ENCODE measurements at regions not wholly inside any gene's neighbourhood (a gene's known extent, or its start where the extent isn't known, plus 50 kb on each side); places are given as distances from the start of the nearest gene placed in this dataset.
"Not testable (repeated sequence)": the region's sequence is repeated elsewhere in the genome, so short reads cannot be mapped to it uniquely, and the experiment has no call there.

DNA sequence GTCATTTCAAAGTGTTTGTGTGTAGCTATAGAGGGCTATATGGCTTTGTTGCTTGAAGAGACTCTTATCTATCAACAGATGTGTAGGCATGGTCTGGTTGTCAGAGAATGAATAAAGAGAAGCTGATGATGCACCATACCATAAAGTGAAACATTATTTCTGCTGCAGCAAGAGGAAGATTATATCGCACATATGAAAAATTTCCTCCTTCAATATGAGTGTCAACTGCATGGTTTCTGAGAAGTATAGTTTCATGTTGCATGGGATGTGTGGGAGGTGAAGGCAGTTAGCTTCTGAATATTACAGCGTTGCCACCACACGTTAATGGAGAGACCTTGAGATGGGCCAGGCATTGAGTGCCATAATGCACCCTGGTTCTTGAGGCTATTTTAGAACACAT, 217.9 kb downstream of the SATB1 start:
- Mint-ChIP-seq H3K27me3 (peaks cover 31% of the 10 kb centered on the region), H3K27ac (ENCODE audit: low read depth) (no peak overlapping the region), H3K4me1 (no peaks in the 10 kb centered on the region), H3K9me3 (peaks cover 5% of the 10 kb centered on the region), H3K36me3 (ENCODE audit: insufficient read depth) (no peaks in the 10 kb centered on the region), H3K4me3 (no peak overlapping the region)
- ATAC-seq (replicated peaks; ENCODE audit: extremely low read depth, poor library complexity, severe bottlenecking): no peak
- no peak for DNase-seq (ENCODE audit: low spot score in 2 of 2)

DNA sequence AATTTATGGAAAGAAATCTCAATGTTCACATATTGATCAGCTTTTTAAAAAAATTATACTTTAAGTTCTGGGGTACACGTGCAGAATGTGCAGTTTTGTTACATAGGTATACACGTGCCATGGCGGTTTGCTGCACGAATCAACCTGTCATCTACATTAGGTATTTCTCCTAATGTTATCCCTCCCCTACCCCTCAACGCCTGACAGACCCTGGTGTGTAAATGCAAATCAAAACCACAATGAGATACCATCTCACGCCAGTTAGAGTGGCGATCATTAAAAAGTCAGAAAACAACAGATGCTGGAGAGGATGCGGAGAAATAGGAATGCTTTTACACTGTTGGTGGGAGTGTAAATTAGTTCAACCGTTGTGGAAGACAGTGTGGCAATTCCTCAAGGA, 219.4 kb downstream of the SATB1 start:
- H3K9me3 Mint-ChIP-seq; DNase-seq (ENCODE audit: low spot score in 2 of 2); H3K27ac Mint-ChIP-seq (ENCODE audit: low read depth); H3K4me1 Mint-ChIP-seq; H3K36me3 Mint-ChIP-seq (ENCODE audit: insufficient read depth); H3K4me3 Mint-ChIP-seq; ATAC-seq (replicated peaks; ENCODE audit: extremely low read depth, poor library complexity, severe bottlenecking): not testable (repeated sequence)
- peaks cover 33% of the 10 kb centered on the region for H3K27me3 Mint-ChIP-seq

DNA sequence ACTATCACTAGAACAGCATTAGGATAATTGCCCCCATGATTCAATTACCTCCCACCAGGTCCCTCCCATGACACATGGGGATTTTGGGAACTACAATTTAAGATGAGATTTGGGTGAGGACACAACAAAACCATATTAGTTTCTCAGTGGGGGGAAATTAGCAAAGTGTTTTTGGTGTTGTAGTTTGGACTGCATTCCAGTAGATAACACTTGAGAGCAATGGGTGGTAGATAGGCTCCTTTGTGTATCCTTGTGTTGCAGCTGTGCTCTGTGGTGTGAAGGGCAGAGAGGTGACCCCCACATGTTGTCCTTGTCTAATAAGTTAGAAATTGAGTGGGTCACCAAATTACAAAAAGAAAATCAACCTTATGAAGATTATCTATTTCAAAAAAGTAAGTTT, 223.8 kb downstream of the SATB1 start:
- H3K4me1 Mint-ChIP-seq: no peaks in the 10 kb centered on the region
- no peak for DNase-seq (ENCODE audit: low spot score in 2 of 2)

DNA sequence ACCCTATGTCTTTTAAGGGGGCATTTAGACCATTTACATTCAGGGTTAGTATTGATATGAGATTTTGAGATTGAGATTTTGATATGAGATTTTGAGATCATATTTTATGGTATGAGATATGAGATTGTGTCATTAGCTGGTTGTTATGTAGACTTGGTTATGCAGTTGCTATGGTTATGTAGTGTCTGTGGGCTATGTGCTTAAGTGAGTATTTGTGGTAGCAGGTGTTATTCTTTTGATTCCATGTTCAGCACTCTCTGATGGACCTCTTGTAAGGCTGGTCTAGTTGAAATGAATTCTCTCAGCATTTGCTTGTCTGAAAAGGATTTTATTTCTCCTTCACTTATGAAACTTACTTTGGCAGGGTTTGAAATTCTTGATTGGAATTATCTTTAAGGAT, 225.4 kb downstream of the SATB1 start:
- Mint-ChIP-seq H3K4me1 (no peaks in the 10 kb centered on the region), H3K36me3 (ENCODE audit: insufficient read depth) (no peaks in the 10 kb centered on the region), H3K27ac (ENCODE audit: low read depth) (no peak overlapping the region), H3K4me3 (no peak overlapping the region), H3K9me3 (peaks cover 5% of the 10 kb centered on the region), H3K27me3 (peaks cover 48% of the 10 kb centered on the region)
- no peak for ATAC-seq (replicated peaks; ENCODE audit: extremely low read depth, poor library complexity, severe bottlenecking)
- no peak for DNase-seq (ENCODE audit: low spot score in 2 of 2)

More for the DNA sequence above, 223.8 kb downstream of the SATB1 start:
- H3K36me3 Mint-ChIP-seq (ENCODE audit: insufficient read depth): no peaks in the 10 kb centered on the region
- H3K4me3 Mint-ChIP-seq: no peak overlapping the region
- ATAC-seq (replicated peaks; ENCODE audit: extremely low read depth, poor library complexity, severe bottlenecking): no peak
- H3K27me3 Mint-ChIP-seq: peaks cover 52% of the 10 kb centered on the region
- no peaks in the 10 kb centered on the region for H3K9me3 Mint-ChIP-seq
- no peak overlapping the region for H3K27ac Mint-ChIP-seq (ENCODE audit: low read depth)

DNA sequence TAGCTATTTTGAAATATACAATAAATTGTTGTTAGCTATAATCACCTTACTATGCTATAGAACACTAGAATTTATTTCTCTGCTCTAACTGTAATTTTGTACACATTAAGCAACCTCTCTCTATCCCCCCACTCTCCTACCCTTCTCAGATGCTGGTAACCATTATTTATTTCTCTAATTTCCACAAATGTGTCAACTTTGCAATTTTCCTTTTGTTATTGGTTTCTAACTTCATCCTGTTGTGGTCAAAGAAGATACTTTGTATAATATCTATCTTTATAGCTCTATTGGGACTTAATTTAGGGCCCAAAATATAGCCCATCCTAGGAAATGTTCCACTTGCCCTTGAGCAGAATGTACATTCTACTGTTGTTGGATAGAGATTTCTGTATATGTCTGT, 229.3 kb downstream of the SATB1 start:
- H3K27me3 Mint-ChIP-seq: peaks cover 40% of the 10 kb centered on the region
- no peak overlapping the region for H3K4me3 Mint-ChIP-seq
- DNase-seq (ENCODE audit: low spot score in 2 of 2) (no peak), ATAC-seq (replicated peaks; ENCODE audit: extremely low read depth, poor library complexity, severe bottlenecking) (no peak)
- no peaks in the 10 kb centered on the region for H3K4me1 Mint-ChIP-seq
- peaks cover 5% of the 10 kb centered on the region for H3K9me3 Mint-ChIP-seq
- H3K36me3 Mint-ChIP-seq (ENCODE audit: insufficient read depth): no peaks in the 10 kb centered on the region
- H3K27ac Mint-ChIP-seq (ENCODE audit: low read depth): no peak overlapping the region

DNA sequence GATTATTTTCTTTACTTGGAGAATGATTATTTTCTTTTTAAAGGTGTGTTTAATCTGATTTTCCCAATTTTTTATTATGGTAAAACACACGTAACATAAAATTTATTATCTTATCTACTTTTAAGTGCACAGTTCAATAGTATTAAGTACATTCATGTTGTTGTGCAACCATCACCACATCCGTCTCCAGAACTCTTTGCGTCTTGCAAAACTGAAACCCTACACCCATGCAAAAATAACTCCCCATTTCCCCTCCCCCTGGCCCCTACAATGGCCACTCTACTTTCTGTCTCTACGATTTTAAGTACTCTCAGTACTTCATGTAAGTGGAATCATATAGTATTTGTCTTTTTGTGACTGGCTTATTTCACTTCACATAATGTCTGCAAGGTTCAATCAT, 230.7 kb downstream of the SATB1 start:
- Mint-ChIP-seq H3K36me3 (ENCODE audit: insufficient read depth) (no peaks in the 10 kb centered on the region), H3K4me3 (no peak overlapping the region), H3K27ac (ENCODE audit: low read depth) (no peak overlapping the region), H3K4me1 (no peaks in the 10 kb centered on the region), H3K9me3 (peaks cover 5% of the 10 kb centered on the region), H3K27me3 (peaks cover 51% of the 10 kb centered on the region)
- no peak for ATAC-seq (replicated peaks; ENCODE audit: extremely low read depth, poor library complexity, severe bottlenecking)
- DNase-seq (ENCODE audit: low spot score in 2 of 2): no peak

DNA sequence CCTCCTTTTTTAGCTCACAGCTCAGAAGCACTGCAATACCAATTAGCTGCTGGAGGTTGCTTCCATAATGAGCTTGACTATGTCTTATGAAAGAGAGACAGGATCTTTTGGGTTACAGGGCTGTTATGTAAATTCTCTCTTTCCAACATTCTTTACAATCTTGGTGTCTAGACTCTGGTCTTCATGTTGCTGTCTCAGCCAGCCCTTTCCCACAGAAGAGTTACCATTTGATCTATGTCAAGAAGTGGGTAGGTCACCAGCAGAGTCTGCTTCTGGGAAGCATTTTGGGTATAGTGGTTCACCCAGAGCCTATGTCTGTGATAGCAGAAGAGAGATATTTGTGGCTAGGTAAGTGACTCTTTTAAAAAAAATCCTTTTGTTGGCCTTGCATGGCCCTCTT, 234.5 kb downstream of the SATB1 start:
- Mint-ChIP-seq H3K4me1 (no peaks in the 10 kb centered on the region), H3K27me3 (peaks cover 28% of the 10 kb centered on the region), H3K4me3 (no peak overlapping the region), H3K36me3 (ENCODE audit: insufficient read depth) (no peaks in the 10 kb centered on the region), H3K27ac (ENCODE audit: low read depth) (no peak overlapping the region), H3K9me3 (peaks cover 5% of the 10 kb centered on the region)
- ATAC-seq (replicated peaks; ENCODE audit: extremely low read depth, poor library complexity, severe bottlenecking): no peak
- no peak for DNase-seq (ENCODE audit: low spot score in 2 of 2)

DNA sequence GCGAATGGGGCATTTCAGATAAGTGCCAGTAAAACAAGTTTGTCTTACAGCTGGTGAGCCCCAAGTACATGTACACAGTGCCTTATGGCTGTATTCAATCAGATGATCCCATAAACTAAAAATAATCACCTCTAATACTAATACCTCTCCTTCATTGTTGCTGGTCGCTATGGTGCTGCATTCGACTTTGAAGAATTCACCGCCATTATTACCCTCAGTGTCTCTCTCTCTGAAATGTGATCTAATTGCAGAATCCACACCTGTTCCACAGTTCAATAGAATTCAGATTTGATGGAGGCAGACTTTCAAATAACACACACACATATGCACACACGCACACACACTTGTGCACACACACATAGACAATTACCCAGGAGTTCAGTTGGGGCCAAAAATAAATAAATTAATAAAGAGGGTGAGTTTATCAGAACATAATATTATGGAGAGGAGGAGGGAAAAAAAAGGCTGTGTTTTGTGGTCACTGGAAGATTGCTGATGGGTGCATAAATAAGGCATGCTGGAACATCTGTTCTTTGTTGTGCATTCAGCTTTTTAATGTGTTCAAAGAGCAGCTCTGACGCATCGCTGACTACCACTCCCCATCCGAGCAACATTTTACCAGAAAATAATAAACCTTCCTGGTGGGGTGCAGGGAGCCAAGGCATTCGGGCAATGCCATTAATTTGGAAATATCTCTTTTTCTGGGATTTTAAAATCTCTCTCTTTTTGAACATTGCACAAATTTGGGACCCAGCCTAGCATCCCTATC, 235.7 kb downstream of the SATB1 start:
- no peak overlapping the region for H3K4me3 Mint-ChIP-seq
- H3K9me3 Mint-ChIP-seq: no peaks in the 10 kb centered on the region
- DNase-seq (ENCODE audit: low spot score in 2 of 2) (no peak), ATAC-seq (replicated peaks; ENCODE audit: extremely low read depth, poor library complexity, severe bottlenecking) (no peak)
- H3K36me3 Mint-ChIP-seq (ENCODE audit: insufficient read depth): peaks cover 1% of the 10 kb centered on the region
- no peaks in the 10 kb centered on the region for H3K4me1 Mint-ChIP-seq
- peaks cover 33% of the 10 kb centered on the region for H3K27me3 Mint-ChIP-seq
- H3K27ac Mint-ChIP-seq (ENCODE audit: low read depth): no peak overlapping the region

DNA sequence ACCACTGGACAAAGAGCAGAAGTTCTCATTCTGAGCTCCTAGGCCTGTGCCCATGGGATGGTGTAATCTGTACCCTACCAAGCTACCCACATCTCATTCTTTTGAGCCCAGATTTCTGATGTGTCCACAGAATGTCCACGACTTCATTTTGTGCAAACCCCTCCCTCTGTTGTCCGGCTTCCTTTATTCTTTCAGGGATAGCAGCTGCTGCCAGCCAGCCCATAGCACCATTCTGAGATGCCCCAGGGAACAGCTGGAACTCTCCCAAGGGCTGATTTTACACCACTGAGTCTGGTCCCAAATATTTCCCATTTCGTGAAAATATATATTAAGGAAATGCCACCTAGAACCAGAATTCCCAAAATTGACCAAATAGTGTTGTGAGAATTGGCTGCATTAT, 236.6 kb downstream of the SATB1 start:
- H3K9me3 Mint-ChIP-seq: no peaks in the 10 kb centered on the region
- ATAC-seq (replicated peaks; ENCODE audit: extremely low read depth, poor library complexity, severe bottlenecking) (no peak), DNase-seq (ENCODE audit: low spot score in 2 of 2) (no peak)
- H3K27me3 Mint-ChIP-seq: peaks cover 42% of the 10 kb centered on the region
- H3K4me1 Mint-ChIP-seq: no peaks in the 10 kb centered on the region
- peaks cover 1% of the 10 kb centered on the region for H3K36me3 Mint-ChIP-seq (ENCODE audit: insufficient read depth)
- H3K27ac Mint-ChIP-seq (ENCODE audit: low read depth): no peak overlapping the region
- H3K4me3 Mint-ChIP-seq: no peak overlapping the region

DNA sequence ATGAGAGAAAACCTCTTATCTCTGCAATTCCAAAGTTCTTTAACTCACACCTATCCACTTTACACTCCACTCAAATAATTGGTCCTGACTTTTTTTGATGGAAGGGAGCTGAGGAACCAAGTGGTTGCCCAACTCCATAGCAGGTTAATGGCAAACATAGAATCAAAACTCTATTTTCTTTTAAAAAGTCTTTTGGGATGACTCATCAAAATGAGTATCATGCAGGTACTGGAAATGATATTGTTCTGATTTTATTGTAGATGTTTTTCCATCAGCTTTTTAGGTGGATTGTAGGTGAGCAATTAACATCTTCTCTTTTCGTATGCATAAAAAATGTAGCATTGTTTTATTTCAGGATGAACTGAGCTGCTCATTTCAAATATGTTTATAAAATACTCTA, 239.5 kb downstream of the SATB1 start:
- no peaks in the 10 kb centered on the region for H3K9me3 Mint-ChIP-seq
- ATAC-seq (replicated peaks; ENCODE audit: extremely low read depth, poor library complexity, severe bottlenecking): no peak

DNA sequence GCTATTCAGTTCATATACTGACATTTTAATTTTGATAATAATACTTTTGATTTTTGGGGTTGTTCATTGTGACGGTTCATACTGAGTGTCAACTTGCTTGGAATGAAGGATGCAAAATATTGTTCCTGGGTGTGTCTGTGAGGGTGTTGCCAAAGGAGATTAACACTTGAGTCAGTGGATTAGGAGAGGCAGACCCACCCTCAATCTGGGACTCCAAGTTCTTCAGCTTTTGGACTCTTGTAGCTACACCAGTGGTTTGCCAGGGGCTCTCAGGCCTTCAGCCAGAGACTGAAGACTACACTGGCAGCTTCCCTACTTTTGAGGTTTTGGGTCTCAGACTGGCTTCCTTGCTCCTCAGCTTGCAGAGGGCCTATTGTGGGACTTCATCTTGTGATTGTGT, 242.2 kb downstream of the SATB1 start:
- H3K4me3 Mint-ChIP-seq; H3K9me3 Mint-ChIP-seq; ATAC-seq (replicated peaks; ENCODE audit: extremely low read depth, poor library complexity, severe bottlenecking); H3K4me1 Mint-ChIP-seq; H3K27ac Mint-ChIP-seq (ENCODE audit: low read depth); H3K36me3 Mint-ChIP-seq (ENCODE audit: insufficient read depth); DNase-seq (ENCODE audit: low spot score in 2 of 2): not testable (repeated sequence)
- H3K27me3 Mint-ChIP-seq: peaks cover 29% of the 10 kb centered on the region

More for the DNA sequence above, 239.5 kb downstream of the SATB1 start:
- no peak for DNase-seq (ENCODE audit: low spot score in 2 of 2)
- H3K4me1 Mint-ChIP-seq: no peaks in the 10 kb centered on the region
- no peak overlapping the region for H3K27ac Mint-ChIP-seq (ENCODE audit: low read depth)
- peaks cover 1% of the 10 kb centered on the region for H3K36me3 Mint-ChIP-seq (ENCODE audit: insufficient read depth)
- H3K27me3 Mint-ChIP-seq: peaks cover 52% of the 10 kb centered on the region
- H3K4me3 Mint-ChIP-seq: no peak overlapping the region

DNA sequence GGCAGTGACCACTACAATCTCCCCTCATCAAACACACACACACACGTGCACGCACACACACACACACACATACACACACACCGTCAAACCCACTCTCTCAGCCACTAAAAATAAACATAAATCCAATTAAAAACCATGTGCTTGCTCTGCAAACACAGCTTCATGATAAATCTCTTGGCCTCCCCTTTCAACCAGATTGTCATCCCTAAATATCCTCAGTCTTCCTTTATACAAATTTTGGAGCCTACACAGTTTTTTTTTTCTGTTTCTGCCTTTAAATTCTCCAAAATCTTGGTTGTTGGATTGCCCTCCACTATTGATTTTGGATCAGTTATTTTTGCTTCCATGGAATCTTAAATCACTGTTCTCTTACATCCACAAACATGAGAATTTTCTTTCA, 245.6 kb downstream of the SATB1 start:
- H3K4me3 Mint-ChIP-seq: no peak overlapping the region
- peaks cover 24% of the 10 kb centered on the region for H3K27me3 Mint-ChIP-seq
- H3K9me3 Mint-ChIP-seq: no peaks in the 10 kb centered on the region
- no peaks in the 10 kb centered on the region for H3K4me1 Mint-ChIP-seq
- H3K27ac Mint-ChIP-seq (ENCODE audit: low read depth): no peak overlapping the region
- DNase-seq (ENCODE audit: low spot score in 2 of 2) (no peak), ATAC-seq (replicated peaks; ENCODE audit: extremely low read depth, poor library complexity, severe bottlenecking) (no peak)
- H3K36me3 Mint-ChIP-seq (ENCODE audit: insufficient read depth): no peaks in the 10 kb centered on the region

DNA sequence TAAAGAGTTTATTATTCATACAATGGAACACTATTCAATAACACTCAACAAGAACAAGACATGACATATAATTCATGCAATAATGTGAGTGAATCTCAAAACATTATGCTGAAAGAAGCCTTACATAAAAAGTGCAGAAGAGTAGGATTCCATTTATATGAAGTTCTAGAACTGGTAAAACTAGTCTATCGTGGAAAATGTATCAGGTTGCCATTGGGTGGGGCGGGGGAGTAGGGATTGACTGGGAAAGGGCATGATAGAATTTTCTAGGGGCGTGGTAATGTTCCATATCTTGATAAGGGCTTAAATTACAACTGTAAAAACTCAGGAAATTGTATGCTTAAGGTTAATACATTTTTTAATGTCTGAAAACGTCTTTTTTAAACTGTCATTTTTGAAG, 247.9 kb downstream of the SATB1 start:
- H3K9me3 Mint-ChIP-seq: no peaks in the 10 kb centered on the region

More for the DNA sequence above, 247.9 kb downstream of the SATB1 start:
- H3K36me3 Mint-ChIP-seq (ENCODE audit: insufficient read depth): no peaks in the 10 kb centered on the region
- H3K4me3 Mint-ChIP-seq: no peak overlapping the region
- no peaks in the 10 kb centered on the region for H3K4me1 Mint-ChIP-seq
- ATAC-seq (replicated peaks; ENCODE audit: extremely low read depth, poor library complexity, severe bottlenecking) (no peak), DNase-seq (ENCODE audit: low spot score in 2 of 2) (no peak)
- peaks cover 19% of the 10 kb centered on the region for H3K27me3 Mint-ChIP-seq
- no peak overlapping the region for H3K27ac Mint-ChIP-seq (ENCODE audit: low read depth)
